HG03571 (cell line): ENCODE measurements at regions not wholly inside any gene's neighbourhood (a gene's known extent, or its start where the extent isn't known, plus 50 kb on each side); places are given as distances from the start of the nearest gene placed in this dataset.
"Not testable (repeated sequence)": the region's sequence is repeated elsewhere in the genome, so short reads cannot be mapped to it uniquely, and the experiment has no call there.

Experiments
- ATAC-seq: cut with Tn5 transposase; IDR thresholded peaks from one replicate; pipeline ENCODE4 v1.9.1; 2021; ENCODE audit not compliant: unreplicated experiment

- ATAC-seq = not testable (repeated sequence)
These were observed 340.4 kb downstream of the CEP170 start for GRCh38 chr1:242914729-242915128.

- ATAC-seq = not testable (repeated sequence)
These were observed 342.2 kb downstream of the CEP170 start for GRCh38 chr1:242912855-242913254.

- not testable (repeated sequence) for ATAC-seq
These were observed 354.5 kb downstream of the CEP170 start for GRCh38 chr1:242900558-242900957.

GRCh38 chr1:242890192-242890741 is 364.8 kb downstream of the CEP170 start:
- ATAC-seq = no peak

- peak; percentile 98 for ATAC-seq
These were observed 361.6 kb upstream of the PLD5 start for GRCh38 chr1:242886137-242886536.

DNA sequence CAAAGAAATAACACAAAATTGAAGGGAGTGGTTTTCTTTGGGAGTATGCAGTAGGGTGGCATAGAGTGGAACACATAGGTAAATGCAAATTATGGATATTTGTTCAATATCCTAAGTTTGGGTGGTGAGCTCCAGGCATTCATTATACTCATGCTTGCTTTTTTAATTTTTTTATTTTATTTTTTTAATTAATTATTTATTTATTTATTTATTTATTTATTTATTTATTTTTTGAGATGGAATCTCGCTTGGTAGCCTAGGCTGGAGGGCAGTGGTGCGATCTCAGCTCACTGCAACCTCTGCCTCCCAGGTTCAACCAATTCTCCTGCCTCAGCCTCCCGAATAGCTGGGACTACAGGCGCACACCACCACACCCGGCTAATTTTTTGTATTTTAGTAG is 355.5 kb upstream of the PLD5 start:
- not testable (repeated sequence) for ATAC-seq

- ATAC-seq = no peak
These were observed 353.2 kb upstream of the PLD5 start for GRCh38 chr1:242877743-242878142.

GRCh38 chr1:242877229-242877628 is 352.7 kb upstream of the PLD5 start:
- ATAC-seq = no peak

GRCh38 chr1:242876030-242876429 is 351.5 kb upstream of the PLD5 start:
- no peak for ATAC-seq

- ATAC-seq = no peak
These were observed 349.2 kb upstream of the PLD5 start for GRCh38 chr1:242873661-242874060.

DNA sequence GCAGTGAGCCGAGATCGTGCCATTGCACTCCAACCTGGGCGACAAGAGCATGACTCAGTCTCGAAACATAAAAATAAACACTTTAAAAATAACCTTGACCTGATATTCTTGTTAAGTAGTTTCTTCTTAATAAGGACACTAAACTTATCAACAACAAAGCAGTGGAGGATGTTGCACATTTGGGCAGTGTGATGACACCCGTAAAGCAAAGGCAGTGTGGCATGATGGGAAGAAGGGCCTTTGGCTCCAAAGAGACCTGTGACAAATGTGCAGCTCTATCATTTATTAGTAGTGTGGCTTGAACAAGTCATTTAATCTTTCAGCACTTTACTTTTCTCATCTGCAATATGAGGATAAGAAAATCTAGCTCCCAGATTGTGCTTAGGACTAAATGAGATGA is 348.0 kb upstream of the PLD5 start:
- ATAC-seq = no peak

- ATAC-seq = no peak
These were observed 347.1 kb upstream of the PLD5 start for GRCh38 chr1:242871471-242872030.

GRCh38 chr1:242870966-242871365 is 346.5 kb upstream of the PLD5 start:
- peak; percentile 55 for ATAC-seq

- no peak for ATAC-seq
These were observed 331.8 kb upstream of the PLD5 start for GRCh38 chr1:242856289-242856688.

- no peak for ATAC-seq
These were observed 330.0 kb upstream of the PLD5 start for GRCh38 chr1:242854466-242854865.

DNA sequence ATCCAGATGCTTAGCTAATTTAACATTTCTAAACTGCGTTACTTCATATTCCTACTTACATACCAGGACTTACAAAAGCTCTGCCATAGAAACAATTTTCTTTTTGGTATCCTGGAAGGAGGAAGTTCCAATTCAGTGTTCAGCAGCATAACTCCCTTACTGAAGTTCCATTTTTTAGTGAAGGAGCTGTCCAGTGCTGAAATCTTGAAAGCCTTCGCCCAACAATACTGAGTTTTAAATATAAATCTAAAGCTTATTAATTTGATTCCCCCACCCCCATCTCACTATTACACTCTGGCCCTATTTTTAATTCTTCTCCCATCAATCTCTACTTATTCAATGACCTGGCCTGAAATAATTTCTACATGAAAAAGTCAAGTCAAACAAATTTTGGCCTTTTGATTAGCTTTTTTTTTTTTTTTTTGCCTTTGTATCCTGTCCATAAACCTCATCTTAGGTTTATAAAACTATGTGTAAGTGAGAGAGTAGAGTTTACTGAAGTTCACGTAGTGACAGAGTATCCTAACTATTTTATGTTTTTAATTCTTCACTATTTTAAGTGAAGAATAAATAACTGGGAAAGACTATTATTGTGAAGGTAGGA is 323.0 kb upstream of the PLD5 start:
- no peak for ATAC-seq

DNA sequence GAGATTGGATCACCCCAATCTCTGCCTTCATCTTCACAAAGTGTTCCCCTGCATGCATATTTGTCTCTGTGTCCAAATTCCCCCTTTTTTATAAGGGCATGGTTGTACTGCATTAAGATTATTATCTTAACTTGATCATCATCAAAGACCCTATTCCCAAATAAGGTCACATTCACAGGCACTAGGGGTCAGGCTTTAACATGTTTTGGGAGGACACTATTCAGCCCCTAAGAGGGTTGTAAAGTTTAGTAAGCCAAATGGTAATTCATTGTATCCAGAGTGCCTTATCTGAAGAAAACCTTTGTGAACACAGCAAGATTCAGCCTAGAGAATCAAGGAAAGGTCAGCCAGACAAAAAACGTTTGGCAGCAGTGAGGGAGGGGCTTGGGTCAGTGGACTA is 317.6 kb upstream of the PLD5 start:
- ATAC-seq = no peak

DNA sequence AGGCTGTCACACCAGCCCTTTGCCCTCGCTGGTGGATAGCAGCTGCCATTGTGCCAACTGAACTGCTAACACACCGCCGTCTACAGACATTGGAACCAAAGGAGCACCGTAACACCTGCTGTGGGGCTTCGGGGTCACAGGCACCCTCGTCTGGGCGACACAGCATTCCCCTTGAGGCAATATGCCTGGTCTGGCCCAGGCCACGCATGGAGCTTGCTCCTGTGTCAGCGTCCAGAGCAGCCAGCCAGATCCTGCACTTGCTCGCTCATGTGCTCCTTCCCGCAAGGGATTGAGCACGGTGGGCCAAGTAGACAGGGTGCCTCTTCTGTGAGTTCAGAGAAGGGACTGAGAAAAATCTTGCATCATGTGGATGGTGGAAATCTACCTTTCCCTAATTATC is 314.6 kb upstream of the PLD5 start:
- ATAC-seq = no peak

DNA sequence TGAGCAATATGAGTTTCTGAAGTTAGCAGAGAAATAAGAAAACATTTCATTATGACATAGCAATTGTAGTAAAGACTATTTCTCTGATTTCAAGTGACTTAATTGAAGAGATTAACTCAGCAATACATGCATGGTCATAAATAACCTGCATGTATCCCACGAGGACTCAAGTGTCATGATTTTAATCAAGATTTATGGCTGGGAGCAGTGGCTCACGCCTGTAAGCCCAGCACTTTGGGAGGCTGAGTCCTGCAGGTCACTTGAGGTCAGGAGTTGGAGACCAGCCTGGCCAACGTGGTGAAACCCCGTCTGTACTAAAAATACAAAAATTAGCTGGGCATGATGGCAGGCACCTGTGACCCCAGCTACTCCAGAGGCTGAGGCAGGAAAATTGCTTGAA is 311.9 kb upstream of the PLD5 start:
- no peak for ATAC-seq

GRCh38 chr1:242828828-242829227 is 304.3 kb upstream of the PLD5 start:
- no peak for ATAC-seq

DNA sequence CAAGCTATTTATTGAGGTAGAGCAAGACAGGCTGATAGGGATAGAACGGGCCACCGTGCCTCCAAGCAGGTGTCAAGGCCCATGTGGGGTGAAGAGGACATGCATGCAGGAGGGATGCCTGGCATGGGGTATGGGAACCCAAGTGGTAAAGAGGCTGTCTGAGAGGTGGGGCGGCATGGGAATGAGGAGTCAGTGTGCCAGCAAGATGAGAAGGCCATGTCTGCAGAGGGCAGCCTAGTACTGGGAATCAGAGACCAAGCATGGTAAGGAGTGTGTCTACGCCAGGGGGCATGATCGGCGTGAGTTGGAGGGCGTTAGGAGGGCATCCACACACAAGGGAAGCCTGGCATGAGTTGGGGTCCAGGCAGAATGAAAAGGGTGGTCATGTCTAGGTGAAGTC is 303.7 kb upstream of the PLD5 start:
- no peak for ATAC-seq

GRCh38 chr1:242827538-242827937 is 303.0 kb upstream of the PLD5 start:
- no peak for ATAC-seq
